Testis (tissue), 2 donors: ENCODE measurements at regions not wholly inside any gene's neighbourhood (a gene's known extent, or its start where the extent isn't known, plus 50 kb on each side); places are given as distances from the start of the nearest gene placed in this dataset.

Experiments
- DNase-seq: peaks from one replicate; pipeline ENCODE4 v3.0.0-alpha.2; 2019
- H3K27ac ChIP-seq, 2 donors: fragments of 200-600 bp; sonication (generic); one replicate each; pipeline ENCODE4 v1.5.1; 2019
- H3K27me3 ChIP-seq: fragments of 200-600 bp; sonication (generic); one replicate; pipeline ENCODE4 v1.5.1; 2019
- H3K36me3 ChIP-seq: fragments of 200-600 bp; sonication (generic); one replicate; pipeline ENCODE4 v1.5.1; 2017; ENCODE audit warnings: low read depth; ENCODE audit errors: missing control alignments
- H3K4me1 ChIP-seq: fragments of 200-600 bp; sonication (generic); one replicate; pipeline ENCODE4 v1.5.1; 2019
- H3K4me3 ChIP-seq, 2 donors: fragments of 200-600 bp; sonication (generic); one replicate each; pipeline ENCODE4 v1.5.1; 2017 to 2019
- H3K9me3 ChIP-seq: fragments of 200-600 bp; sonication (generic); one replicate; pipeline ENCODE4 v1.5.1; 2017
- POLR2A ChIP-seq: fragments of 450-650 bp; IDR thresholded peaks from one replicate; pipeline ENCODE4 v1.6.1; 2017; ENCODE audit warnings: antibody characterized with exemption, mild to moderate bottlenecking, moderate library complexity
- WGBS, 2 donors: methylation state at CpG; one replicate each; pipeline ENCODE4 v1.1.5; 2018; 5-methylcytosine and 5-hydroxymethylcytosine counted together
- intact Hi-C: fragments of 100-400 bp; cut with DNase I; formaldehyde crosslinking; loops from one replicate; pipeline ENCODE4 v1.15.1; 2023; ENCODE audit warnings: low total_unique reads
- TF ChIP-seq, protein P1 (sequence below), 3 experiments: fragments of 450-650 bp in 2 of 3; fragments of 200-600 bp in 1 of 3; sonication (generic) in 1 of 3; IDR thresholded peaks; one replicate each; pipeline ENCODE4 v1.5.1; 2016 to 2019; ENCODE audit warnings: antibody characterized with exemption in 3 of 3, mild to moderate bottlenecking in 2 of 3, moderate library complexity in 1 of 3

DNA sequence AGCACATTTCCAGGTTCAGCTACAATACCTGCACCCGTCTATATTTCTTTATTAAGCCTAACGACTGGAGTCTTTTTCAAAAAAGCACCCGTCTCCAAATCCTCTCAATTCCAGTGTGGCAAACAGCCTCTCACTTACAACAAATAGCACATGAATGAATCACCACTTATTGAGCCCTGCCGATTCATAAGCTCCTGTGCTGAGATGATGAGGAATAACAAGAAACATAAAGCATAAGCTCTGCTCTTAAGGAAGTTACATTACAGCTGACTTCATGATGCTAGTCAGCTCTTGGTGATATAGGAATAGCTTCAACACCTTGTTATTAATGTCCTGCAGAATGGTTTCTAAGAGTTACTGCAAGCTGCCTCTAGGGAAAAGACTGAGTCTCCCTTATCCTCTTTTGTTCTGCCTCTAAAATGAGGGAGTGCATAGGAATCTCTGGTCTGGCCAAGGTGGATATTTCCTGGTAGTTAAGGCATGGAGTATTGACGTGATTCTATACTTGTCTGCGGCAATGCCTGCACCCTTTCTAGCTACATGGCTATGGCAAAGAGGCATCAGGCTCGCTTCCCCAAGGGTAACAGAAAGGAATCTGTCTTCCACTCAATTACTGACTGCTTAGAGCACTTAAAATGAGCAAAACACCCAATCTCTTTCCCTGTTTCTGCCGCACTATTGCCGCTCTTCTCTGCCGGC, 195.7 kb downstream of the KLF12 start:
- H3K4me3 ChIP-seq = no peak overlapping the region
- no peak overlapping the region for H3K27ac ChIP-seq
- no peaks in the 10 kb centered on the region for H3K9me3 ChIP-seq
- intact Hi-C loops = no loop called here
- no peak for DNase-seq
- WGBS, 2 donors = 81 to 94% methylated on average over 10 of the region's 10 CpGs
- TF ChIP-seq, protein P1, sequence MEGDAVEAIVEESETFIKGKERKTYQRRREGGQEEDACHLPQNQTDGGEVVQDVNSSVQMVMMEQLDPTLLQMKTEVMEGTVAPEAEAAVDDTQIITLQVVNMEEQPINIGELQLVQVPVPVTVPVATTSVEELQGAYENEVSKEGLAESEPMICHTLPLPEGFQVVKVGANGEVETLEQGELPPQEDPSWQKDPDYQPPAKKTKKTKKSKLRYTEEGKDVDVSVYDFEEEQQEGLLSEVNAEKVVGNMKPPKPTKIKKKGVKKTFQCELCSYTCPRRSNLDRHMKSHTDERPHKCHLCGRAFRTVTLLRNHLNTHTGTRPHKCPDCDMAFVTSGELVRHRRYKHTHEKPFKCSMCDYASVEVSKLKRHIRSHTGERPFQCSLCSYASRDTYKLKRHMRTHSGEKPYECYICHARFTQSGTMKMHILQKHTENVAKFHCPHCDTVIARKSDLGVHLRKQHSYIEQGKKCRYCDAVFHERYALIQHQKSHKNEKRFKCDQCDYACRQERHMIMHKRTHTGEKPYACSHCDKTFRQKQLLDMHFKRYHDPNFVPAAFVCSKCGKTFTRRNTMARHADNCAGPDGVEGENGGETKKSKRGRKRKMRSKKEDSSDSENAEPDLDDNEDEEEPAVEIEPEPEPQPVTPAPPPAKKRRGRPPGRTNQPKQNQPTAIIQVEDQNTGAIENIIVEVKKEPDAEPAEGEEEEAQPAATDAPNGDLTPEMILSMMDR (IDR thresholded peaks at IDR 0.05) = no peak
- no peak for TF ChIP-seq POLR2A
- H3K27me3 ChIP-seq = no peaks in the 10 kb centered on the region
- H3K4me1 ChIP-seq = no peaks in the 10 kb centered on the region
- H3K36me3 ChIP-seq = no peaks in the 10 kb centered on the region

DNA sequence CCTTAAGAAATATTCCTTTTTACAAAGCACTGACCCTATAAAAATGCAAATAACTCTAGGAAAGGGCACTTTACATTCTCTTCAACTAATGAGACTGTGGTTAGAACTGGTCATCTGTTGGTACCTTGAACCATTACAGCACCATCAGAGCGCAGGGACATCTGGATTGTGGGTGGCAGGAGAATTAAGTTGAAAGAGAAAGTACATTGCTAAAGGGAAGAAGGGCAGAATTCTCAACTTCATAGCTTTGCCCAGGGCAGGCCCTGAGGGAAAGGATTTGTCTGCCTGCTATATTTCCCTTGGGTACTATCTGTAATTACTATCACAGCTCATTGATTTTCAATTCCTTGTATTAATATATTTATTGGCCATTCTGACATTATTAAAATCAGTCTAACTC, 196.8 kb downstream of the KLF12 start:
- DNase-seq = no peak
- H3K27me3 ChIP-seq = no peaks in the 10 kb centered on the region
- H3K27ac ChIP-seq = no peak overlapping the region
- no peak overlapping the region for H3K4me3 ChIP-seq
- TF ChIP-seq, protein P1 (IDR thresholded peaks at IDR 0.05) = no peak
- TF ChIP-seq POLR2A = no peak
- intact Hi-C loops = no loop called here
- 92 to 94% methylated on average over 1 of the region's 1 CpG for WGBS, 2 donors
- H3K36me3 ChIP-seq = no peaks in the 10 kb centered on the region
- H3K9me3 ChIP-seq = no peaks in the 10 kb centered on the region
- H3K4me1 ChIP-seq = no peaks in the 10 kb centered on the region

- Histone ChIP-seq H3K27me3 (no peaks in the 10 kb centered on the region), H3K36me3 (no peaks in the 10 kb centered on the region), H3K27ac (no peak overlapping the region), H3K4me1 (no peaks in the 10 kb centered on the region), H3K9me3 (no peaks in the 10 kb centered on the region), H3K4me3 (no peak overlapping the region)
- DNase-seq = no peak
- no peak for TF ChIP-seq POLR2A
- TF ChIP-seq, protein P1 (IDR thresholded peaks at IDR 0.05) = no peak
- WGBS, 2 donors = 71 to 83% methylated on average over 3 of the region's 3 CpGs
- intact Hi-C loops = no loop called here
Measured at GRCh38 chr13:73935991-73936390, 198.2 kb downstream of the KLF12 start.

GRCh38 chr13:73934771-73935170, 199.4 kb downstream of the KLF12 start:
- Histone ChIP-seq H3K4me3 (no peak overlapping the region), H3K4me1 (no peaks in the 10 kb centered on the region), H3K36me3 (no peaks in the 10 kb centered on the region), H3K27me3 (no peaks in the 10 kb centered on the region), H3K27ac (no peak overlapping the region), H3K9me3 (no peaks in the 10 kb centered on the region)
- TF ChIP-seq, protein P1 (IDR thresholded peaks at IDR 0.05) = no peak
- TF ChIP-seq POLR2A = no peak
- no peak for DNase-seq
- WGBS, 2 donors = 84 to 94% methylated on average over 3 of the region's 3 CpGs
- intact Hi-C loops = no loop called here

GRCh38 chr13:73934215-73934641, 200.0 kb downstream of the KLF12 start:
- TF ChIP-seq, protein P1 (IDR thresholded peaks at IDR 0.05) = no peak
- TF ChIP-seq POLR2A = no peak
- Histone ChIP-seq H3K27me3 (no peaks in the 10 kb centered on the region), H3K4me3 (no peak overlapping the region), H3K4me1 (no peaks in the 10 kb centered on the region), H3K27ac (no peak overlapping the region), H3K9me3 (no peaks in the 10 kb centered on the region), H3K36me3 (no peaks in the 10 kb centered on the region)
- intact Hi-C loops = no loop called here
- DNase-seq = no peak
- 84% methylated on average over 4 of the region's 4 CpGs for WGBS, 2 donors
